K562 (cell line): ENCODE measurements at regions not wholly inside any gene's neighbourhood (a gene's known extent, or its start where the extent isn't known, plus 50 kb on each side); places are given as distances from the start of the nearest gene placed in this dataset.

ENCODE experiments used
- CHD7 ChIP-seq: fragments of 200-600 bp; sonication (generic); IDR thresholded peaks from one replicate; pipeline ENCODE4 v1.6.1; 2012; ENCODE audit warnings: mild to moderate bottlenecking, low read depth, low read length, inconsistent platforms

DNA sequence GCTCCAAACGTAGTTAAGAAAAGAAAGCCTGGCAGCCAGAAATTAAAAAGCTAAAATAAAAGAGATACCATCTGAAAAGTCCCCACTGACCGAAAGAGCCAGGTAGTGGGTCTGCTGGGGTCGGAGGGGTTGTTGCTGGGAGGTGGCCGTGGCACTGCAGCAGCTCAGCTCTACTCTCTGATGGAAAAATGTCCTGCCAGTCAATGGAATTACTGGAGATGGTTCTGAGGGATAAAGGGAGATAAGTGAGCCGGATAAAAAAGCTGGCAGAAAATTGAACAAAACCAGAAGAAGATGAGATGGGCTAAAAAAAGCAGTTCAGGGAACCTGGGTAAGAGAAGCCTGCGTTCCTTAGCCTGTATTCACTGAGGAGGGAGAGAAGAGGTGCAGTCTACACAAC is 202.8 kb downstream of the SREK1 start (continued):
- TF ChIP-seq CHD7, result no peak
